ENCODE measurements at regions not wholly inside any gene's neighbourhood (a gene's known extent, or its start where the extent isn't known, plus 50 kb on each side); places are given as distances from the start of the nearest gene placed in this dataset.

DNA sequence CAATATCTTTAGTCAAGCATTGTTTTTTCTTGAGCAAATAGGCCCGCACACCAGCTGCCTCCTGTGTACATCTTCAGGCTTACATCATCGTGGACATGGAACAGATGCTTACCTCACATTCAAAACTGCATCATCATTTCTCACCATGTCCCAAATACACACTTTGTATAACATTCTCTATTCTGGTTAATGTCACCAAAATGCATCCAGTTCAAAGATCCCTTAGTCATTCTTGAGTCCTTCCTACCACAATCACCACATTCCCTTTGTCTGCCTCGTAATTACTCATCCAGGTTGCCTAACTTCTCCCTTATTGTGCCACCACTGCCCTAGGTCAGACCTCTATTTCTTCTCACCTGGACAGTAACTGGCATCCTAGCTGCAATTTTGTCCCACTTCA, 373.7 kb upstream of the GALNT5 start:
- TF ChIP-seq, protein P1, sequence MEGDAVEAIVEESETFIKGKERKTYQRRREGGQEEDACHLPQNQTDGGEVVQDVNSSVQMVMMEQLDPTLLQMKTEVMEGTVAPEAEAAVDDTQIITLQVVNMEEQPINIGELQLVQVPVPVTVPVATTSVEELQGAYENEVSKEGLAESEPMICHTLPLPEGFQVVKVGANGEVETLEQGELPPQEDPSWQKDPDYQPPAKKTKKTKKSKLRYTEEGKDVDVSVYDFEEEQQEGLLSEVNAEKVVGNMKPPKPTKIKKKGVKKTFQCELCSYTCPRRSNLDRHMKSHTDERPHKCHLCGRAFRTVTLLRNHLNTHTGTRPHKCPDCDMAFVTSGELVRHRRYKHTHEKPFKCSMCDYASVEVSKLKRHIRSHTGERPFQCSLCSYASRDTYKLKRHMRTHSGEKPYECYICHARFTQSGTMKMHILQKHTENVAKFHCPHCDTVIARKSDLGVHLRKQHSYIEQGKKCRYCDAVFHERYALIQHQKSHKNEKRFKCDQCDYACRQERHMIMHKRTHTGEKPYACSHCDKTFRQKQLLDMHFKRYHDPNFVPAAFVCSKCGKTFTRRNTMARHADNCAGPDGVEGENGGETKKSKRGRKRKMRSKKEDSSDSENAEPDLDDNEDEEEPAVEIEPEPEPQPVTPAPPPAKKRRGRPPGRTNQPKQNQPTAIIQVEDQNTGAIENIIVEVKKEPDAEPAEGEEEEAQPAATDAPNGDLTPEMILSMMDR (conservative IDR thresholded peaks at IDR 0.05 in 1 of 2, IDR thresholded peaks at IDR 0.05 in 1 of 2; ENCODE audit: low read depth in 1 of 2, low read length in 2 of 2) = no peak
- TF ChIP-seq EZH2 (IDR thresholded peaks at IDR 0.05; ENCODE audit: low read length, missing control alignments) = no peak

Data from fibroblast of lung (primary cell).